NAMALWA (cell line): ENCODE measurements at regions not wholly inside any gene's neighbourhood (a gene's known extent, or its start where the extent isn't known, plus 50 kb on each side); places are given as distances from the start of the nearest gene placed in this dataset.

ENCODE experiments used
- DNase-seq: peaks from one replicate; pipeline ENCODE4 v3.0.0-alpha.2; 2015; ENCODE audit warnings: low spot score

- no peak for DNase-seq
Measured at GRCh38 chr4:149296503-149296902, 519.1 kb downstream of the IQCM start.

- no peak for DNase-seq
Measured at GRCh38 chr4:149296084-149296483, 519.6 kb downstream of the IQCM start.

GRCh38 chr4:149294601-149295000, 521.0 kb downstream of the IQCM start:
- DNase-seq = no peak

- no peak for DNase-seq
Measured at GRCh38 chr4:149293046-149293649, 522.5 kb downstream of the IQCM start.

GRCh38 chr4:149292425-149293007, 523.1 kb downstream of the IQCM start:
- DNase-seq = no peak

- DNase-seq = no peak
Measured at GRCh38 chr4:149291463-149291862, 524.2 kb downstream of the IQCM start.

- no peak for DNase-seq
Measured at GRCh38 chr4:149280806-149281205, 534.8 kb downstream of the IQCM start.

GRCh38 chr4:149279776-149280175, 535.9 kb downstream of the IQCM start:
- no peak for DNase-seq

GRCh38 chr4:149279331-149279730, 536.3 kb downstream of the IQCM start:
- no peak for DNase-seq

- no peak for DNase-seq
Measured at GRCh38 chr4:149277705-149278104, 537.9 kb downstream of the IQCM start.

- no peak for DNase-seq
Measured at GRCh38 chr4:149269835-149270234, 545.8 kb downstream of the IQCM start.

GRCh38 chr4:149266301-149266700, 549.3 kb downstream of the IQCM start:
- DNase-seq = no peak

- DNase-seq = no peak
Measured at GRCh38 chr4:149265645-149266044, 550.0 kb downstream of the IQCM start.

GRCh38 chr4:149264093-149264733, 551.4 kb downstream of the IQCM start:
- peak; percentile 66 for DNase-seq

GRCh38 chr4:149248191-149248764, 567.4 kb downstream of the IQCM start:
- DNase-seq = no peak

GRCh38 chr4:149247164-149247563, 568.5 kb downstream of the IQCM start:
- DNase-seq = no peak

GRCh38 chr4:149245333-149245732, 570.3 kb downstream of the IQCM start:
- DNase-seq = no peak

- no peak for DNase-seq
Measured at GRCh38 chr4:149238097-149238496, 577.5 kb downstream of the IQCM start.

GRCh38 chr4:149234798-149235197, 580.8 kb downstream of the IQCM start:
- DNase-seq = no peak

- no peak for DNase-seq
Measured at GRCh38 chr4:149223659-149224058, 592.0 kb downstream of the IQCM start.

GRCh38 chr4:149218672-149219071, 597.0 kb downstream of the IQCM start:
- no peak for DNase-seq

- no peak for DNase-seq
Measured at GRCh38 chr4:149214301-149214700, 601.3 kb downstream of the IQCM start.

- no peak for DNase-seq
Measured at GRCh38 chr4:149211876-149212275, 603.8 kb downstream of the IQCM start.
